Kidney (tissue), 13 donors: ENCODE measurements at regions not wholly inside any gene's neighbourhood (a gene's known extent, or its start where the extent isn't known, plus 50 kb on each side); places are given as distances from the start of the nearest gene placed in this dataset.

Experiments
- DNase-seq, 5 donors: peaks; one replicate each; pipeline ENCODE4 v3.0.0-alpha.2; 2013 to 2020
- FAIRE-seq: peaks from 2 replicates; lab custom pipeline; 2012; peaks lifted over from hg19 to GRCh38; lab: Jason Lieb, UNC
- H3K27ac ChIP-seq, 2 donors: one replicate each; pipeline ENCODE4 v1.7.0; 2013; ENCODE audit warnings: low read depth in 2 of 2, low read length in 2 of 2, inconsistent platforms in 1 of 2
- H3K27me3 ChIP-seq: one replicate; pipeline ENCODE4 v1.7.1; 2013; ENCODE audit warnings: low read length, inconsistent platforms; ENCODE audit not compliant: control insufficient read depth, insufficient read depth
- H3K36me3 ChIP-seq, 3 donors: one replicate each; pipeline versions ENCODE4 v1.7.0 to v1.7.1; 2013; ENCODE audit warnings: low read length in 3 of 3, control low read depth in 1 of 3, inconsistent platforms in 1 of 3; ENCODE audit not compliant: insufficient read depth in 3 of 3, control insufficient read depth in 2 of 3
- H3K4me1 ChIP-seq, 3 donors: one replicate each; pipeline versions ENCODE4 v1.7.0 to v1.7.1; 2013; ENCODE audit warnings: low read length in 3 of 3, inconsistent platforms in 1 of 3, low read depth in 1 of 3; ENCODE audit not compliant: control insufficient read depth in 2 of 3, insufficient read depth in 2 of 3
- H3K4me3 ChIP-seq, 3 donors: one replicate each; pipeline versions ENCODE4 v1.7.0 to v1.8.1; 2013; ENCODE audit warnings: low read length in 3 of 3, control low read depth in 1 of 3, inconsistent platforms in 1 of 3
- H3K9ac ChIP-seq, 3 donors: one replicate each; pipeline versions ENCODE4 v1.7.0 to v1.7.1; 2013; ENCODE audit warnings: low read length in 3 of 3, control low read depth in 1 of 3, inconsistent platforms in 1 of 3
- H3K9me3 ChIP-seq, 3 donors: one replicate each; pipeline versions ENCODE4 v1.7.0 to v1.7.1; 2013; ENCODE audit warnings: low read length in 3 of 3, control low read depth in 1 of 3, inconsistent platforms in 1 of 3; ENCODE audit not compliant: control insufficient read depth in 2 of 3, insufficient read depth in 1 of 3
- CTCF ChIP-seq: IDR thresholded peaks from 3 replicates; pipeline ENCODE4 v1.5.1; 2012; ENCODE audit warnings: mild to moderate bottlenecking, moderate library complexity, borderline replicate concordance; ENCODE audit not compliant: insufficient read depth; ENCODE audit errors: extremely low read depth
- intact Hi-C: fragments of 100-400 bp; cut with DNase I; formaldehyde crosslinking; loops from one replicate; pipeline ENCODE4 v1.11.1; 2022
- donor health status: control.
- donor health status: control.
- donor health status: control.
- donor health status: control.
- donor health status: control.
- donor health status: DM: yes; HTN: yes; CAD: no.
- donor health status: Normal renal cell carcinoma (clear cell type).

DNA sequence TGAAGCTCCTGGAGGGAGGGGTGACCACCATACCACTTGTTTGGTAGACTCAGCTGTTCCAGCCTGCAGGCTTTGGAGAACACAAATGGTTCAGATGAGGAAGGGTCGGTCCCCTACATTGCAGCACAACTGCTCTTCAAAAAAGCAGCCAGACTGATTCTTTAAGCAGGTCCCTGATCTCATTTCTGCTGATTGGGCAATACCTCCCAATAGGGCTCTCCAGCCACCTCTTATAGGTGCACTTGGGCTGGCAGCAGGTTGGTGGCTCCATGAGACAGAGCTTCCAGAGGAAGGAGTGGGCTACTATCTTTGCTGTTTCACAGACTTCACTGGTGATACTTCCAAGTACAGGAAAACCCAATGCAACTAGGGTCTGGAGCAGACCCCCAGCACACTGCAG, 65.9 kb upstream of the PEX5L start:
- Histone ChIP-seq H3K4me1 (no peaks in the 10 kb centered on the region), H3K9me3 (no peaks in the 10 kb centered on the region), H3K4me3 (no peak overlapping the region), H3K36me3 (no peaks in the 10 kb centered on the region), H3K27me3 (no peaks in the 10 kb centered on the region), H3K27ac (no peak overlapping the region), H3K9ac (no peak overlapping the region)
- no peak for TF ChIP-seq CTCF
- FAIRE-seq: no peak
- no peak for DNase-seq
- intact Hi-C loops: no loop called here

GRCh38 chr3:180116203-180116602, 79.5 kb upstream of the PEX5L start:
- Histone ChIP-seq H3K27me3 (no peaks in the 10 kb centered on the region), H3K9me3 (no peaks in the 10 kb centered on the region), H3K9ac (no peak overlapping the region), H3K36me3 (no peaks in the 10 kb centered on the region), H3K4me1 (no peaks in the 10 kb centered on the region), H3K27ac (no peak overlapping the region), H3K4me3 (no peak overlapping the region)
- no peak for DNase-seq
- no peak for FAIRE-seq
- intact Hi-C loops: no loop called here
- TF ChIP-seq CTCF: no peak

DNA sequence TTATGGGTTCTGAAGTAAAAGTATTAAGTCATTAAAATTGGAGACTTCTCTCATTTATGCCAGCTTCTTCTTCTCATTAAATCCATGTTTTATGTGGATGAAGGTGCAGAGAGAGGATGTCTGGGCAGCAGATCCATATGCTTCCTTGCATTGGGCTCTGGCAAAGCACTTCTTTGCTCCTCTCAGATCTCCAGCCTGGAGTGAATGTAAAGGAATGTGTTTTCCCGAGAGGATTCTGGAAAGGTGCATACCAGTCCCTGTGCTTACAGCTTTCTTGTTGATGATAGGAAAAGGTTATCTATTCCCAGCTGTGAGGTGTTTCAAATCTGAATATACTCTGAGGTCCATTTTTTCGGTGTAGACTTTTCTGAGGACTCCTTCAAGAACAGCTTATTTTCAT, 79.9 kb upstream of the PEX5L start:
- no peak for TF ChIP-seq CTCF
- no peak overlapping the region for H3K4me3 ChIP-seq
- no peak overlapping the region for H3K9ac ChIP-seq
- no peaks in the 10 kb centered on the region for H3K9me3 ChIP-seq
- FAIRE-seq (no peak), DNase-seq (no peak)
- H3K27ac ChIP-seq: no peak overlapping the region
- H3K4me1 ChIP-seq: no peaks in the 10 kb centered on the region
- intact Hi-C loops: no loop called here
- no peaks in the 10 kb centered on the region for H3K27me3 ChIP-seq
- no peaks in the 10 kb centered on the region for H3K36me3 ChIP-seq
